ENCODE measurements at regions not wholly inside any gene's neighbourhood (a gene's known extent, or its start where the extent isn't known, plus 50 kb on each side); places are given as distances from the start of the nearest gene placed in this dataset.

DNA sequence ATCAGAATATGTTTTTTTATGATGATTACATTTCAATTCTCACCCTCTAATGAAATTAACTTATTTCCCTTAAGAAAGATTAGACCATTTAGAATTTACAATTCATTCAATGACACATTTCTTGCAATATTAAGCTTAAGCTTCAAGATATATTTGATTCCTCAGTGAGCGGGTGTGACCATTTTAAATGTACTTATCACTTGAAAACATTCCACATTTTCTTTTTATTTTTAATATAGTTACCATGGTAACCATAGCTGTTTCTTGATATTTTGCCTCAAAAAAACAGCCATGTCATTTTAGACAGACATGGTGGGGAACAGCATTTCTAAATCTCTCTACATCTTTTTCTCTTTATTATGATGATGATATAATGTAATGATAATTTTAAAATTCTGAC, 1029.0 kb upstream of the B3GALT2 start:
- ATAC-seq (ENCODE audit: low read depth) (no peak), DNase-seq (no peak)
- Mint-ChIP-seq H3K4me3 (no peak overlapping the region), H3K4me1 (no peaks in the 10 kb centered on the region), H3K36me3 (ENCODE audit: low read depth) (no peaks in the 10 kb centered on the region), H3K27ac (no peak overlapping the region), H3K9me3 (no peaks in the 10 kb centered on the region), H3K27me3 (peaks cover 9% of the 10 kb centered on the region)
- TF ChIP-seq CTCF (IDR thresholded peaks at IDR 0.05), result no peak
- ChIA-PET CTCF (no interaction called here), POLR2A (no interaction called here)
- intact Hi-C loops (cut with micrococcal nuclease), result loop anchor here (2.0 kb wide), 1 partner anchor 13 kb away; no protein-coding TSS in a partner anchor

DNA sequence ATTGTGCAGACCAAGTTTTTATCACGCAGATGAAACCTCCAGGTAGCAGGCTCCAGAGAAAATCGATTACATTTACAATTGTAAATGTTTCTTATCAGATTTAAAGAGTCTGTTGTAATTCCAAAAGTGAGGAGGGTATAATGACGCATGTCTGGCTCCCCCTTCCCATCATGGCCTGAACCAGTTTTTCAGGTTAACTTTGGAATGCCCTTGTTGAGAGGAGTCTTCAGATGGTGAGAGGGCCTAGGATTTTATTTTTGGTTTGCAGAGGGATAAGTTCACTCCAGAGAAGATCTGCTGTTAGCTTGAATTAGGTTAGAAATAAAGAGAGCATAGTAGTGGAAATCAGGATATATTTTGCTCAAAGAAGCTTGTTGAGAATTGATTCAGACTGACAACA, 1028.3 kb upstream of the B3GALT2 start:
- TF ChIP-seq CTCF (IDR thresholded peaks at IDR 0.05), result no peak
- no peak overlapping the region for H3K27ac Mint-ChIP-seq
- intact Hi-C loops (cut with micrococcal nuclease), result loop anchor here (2.0 kb wide), 1 partner anchor 14 kb away; no protein-coding TSS in a partner anchor
- no peaks in the 10 kb centered on the region for H3K9me3 Mint-ChIP-seq
- H3K4me3 Mint-ChIP-seq, result no peak overlapping the region
- ChIA-PET CTCF (no interaction called here), POLR2A (no interaction called here)
- no peaks in the 10 kb centered on the region for H3K36me3 Mint-ChIP-seq (ENCODE audit: low read depth)
- ATAC-seq (ENCODE audit: low read depth) (no peak), DNase-seq (no peak)
- peaks cover 8% of the 10 kb centered on the region for H3K27me3 Mint-ChIP-seq
- no peaks in the 10 kb centered on the region for H3K4me1 Mint-ChIP-seq

DNA sequence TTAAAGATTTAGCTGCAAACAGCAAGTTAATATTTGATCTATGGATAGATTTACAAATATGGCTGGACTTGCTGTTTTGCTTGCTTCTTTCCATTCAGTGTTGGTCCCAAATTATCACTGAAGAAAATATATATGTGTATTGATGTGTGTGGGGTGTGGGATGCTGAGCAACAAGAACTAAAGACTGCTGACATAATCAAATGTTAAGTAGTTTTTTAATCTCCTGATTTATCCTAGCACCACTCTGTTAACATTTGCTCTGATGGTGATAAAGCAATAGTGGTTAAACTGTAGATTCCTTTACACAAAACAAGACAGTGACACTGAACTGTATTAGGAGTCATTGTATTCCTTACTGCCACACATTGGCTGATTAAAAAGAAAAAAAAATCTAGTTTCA, 1023.5 kb upstream of the B3GALT2 start:
- H3K4me1 Mint-ChIP-seq, result no peaks in the 10 kb centered on the region
- TF ChIP-seq CTCF (IDR thresholded peaks at IDR 0.05), result no peak
- no peak overlapping the region for H3K27ac Mint-ChIP-seq
- no peak for DNase-seq
- ATAC-seq (ENCODE audit: low read depth), result no peak
- ChIA-PET CTCF (no interaction called here), POLR2A (no interaction called here)
- peaks cover 3% of the 10 kb centered on the region for H3K27me3 Mint-ChIP-seq
- no peak overlapping the region for H3K4me3 Mint-ChIP-seq
- H3K9me3 Mint-ChIP-seq, result no peaks in the 10 kb centered on the region
- intact Hi-C loops (cut with micrococcal nuclease), result no loop called here
- H3K36me3 Mint-ChIP-seq (ENCODE audit: low read depth), result no peaks in the 10 kb centered on the region

GRCh38 chr1:194208674-194209073, 1022.3 kb upstream of the B3GALT2 start:
- Mint-ChIP-seq H3K27me3 (no peaks in the 10 kb centered on the region), H3K27ac (no peak overlapping the region), H3K4me3 (no peak overlapping the region), H3K36me3 (ENCODE audit: low read depth) (no peaks in the 10 kb centered on the region), H3K4me1 (no peaks in the 10 kb centered on the region), H3K9me3 (no peaks in the 10 kb centered on the region)
- no peak for DNase-seq
- no peak for TF ChIP-seq CTCF (IDR thresholded peaks at IDR 0.05)
- POLR2A ChIA-PET, result no interaction called here
- intact Hi-C loops (cut with micrococcal nuclease), result no loop called here
- ATAC-seq (ENCODE audit: low read depth), result no peak
- CTCF ChIA-PET, result no interaction called here

- no peak overlapping the region for H3K4me3 Mint-ChIP-seq
- no peak for DNase-seq
- ChIA-PET CTCF (no interaction called here), POLR2A (no interaction called here)
- H3K36me3 Mint-ChIP-seq (ENCODE audit: low read depth), result no peaks in the 10 kb centered on the region
- no peak overlapping the region for H3K27ac Mint-ChIP-seq
- H3K9me3 Mint-ChIP-seq, result peaks cover 7% of the 10 kb centered on the region
- no peak for TF ChIP-seq CTCF (IDR thresholded peaks at IDR 0.05)
- H3K27me3 Mint-ChIP-seq, result no peaks in the 10 kb centered on the region
- ATAC-seq (ENCODE audit: low read depth), result no peak
- no peaks in the 10 kb centered on the region for H3K4me1 Mint-ChIP-seq
- intact Hi-C loops (cut with micrococcal nuclease), result no loop called here
These were observed 1010.1 kb upstream of the B3GALT2 start for GRCh38 chr1:194196562-194196961.
